Common myeloid progenitor, CD34-positive (primary cell): ENCODE measurements at regions not wholly inside any gene's neighbourhood (a gene's known extent, or its start where the extent isn't known, plus 50 kb on each side); places are given as distances from the start of the nearest gene placed in this dataset.

Source experiments
- CTCF ChIA-PET: fragments of 350-600 bp; sonication (Branson Sonifier 250); formaldehyde crosslinking; loops from one replicate; lab custom pipeline; 2021; ENCODE audit warnings: antibody characterized with exemption; lab: Charles Lee
- POLR2A ChIA-PET: fragments of 350-600 bp; sonication (Branson Sonifier 250); formaldehyde crosslinking; loops from one replicate; lab custom pipeline; 2021; ENCODE audit warnings: antibody characterized with exemption; lab: Charles Lee
- DNase-seq, 3 donors: peaks; one replicate each; pipeline versions ENCODE4 v3.0.0 to v3.0.0-alpha.2; 2013
- H3K27ac ChIP-seq, 2 experiments: 1 replicate in 1 of 2; 2 replicates in 1 of 2; pipeline ENCODE4 v1.7.0; 2013; ENCODE audit warnings: inconsistent platforms in 2 of 2, low read length in 2 of 2, mild to moderate bottlenecking in 2 of 2, low read depth in 1 of 2, moderate library complexity in 1 of 2; ENCODE audit not compliant: severe bottlenecking in 2 of 2, insufficient read depth in 1 of 2, poor library complexity in 1 of 2
- H3K27me3 ChIP-seq, 5 experiments: replicated peaks in 2 of 5; 1 replicate in 3 of 5; 2 replicates in 2 of 5; pipeline versions ENCODE4 v1.6.1 to v1.7.0; 2013; ENCODE audit warnings: low read length in 4 of 5, mild to moderate bottlenecking in 2 of 5, moderate library complexity in 2 of 5, inconsistent platforms in 1 of 5; ENCODE audit not compliant: insufficient read depth in 5 of 5, control insufficient read depth in 4 of 5
- H3K36me3 ChIP-seq, 4 experiments: 1 replicate in 2 of 4; 2 replicates in 2 of 4; pipeline versions ENCODE4 v1.6.1 to v1.7.0; 2013; ENCODE audit warnings: low read length in 3 of 4, control low read depth in 1 of 4, mild to moderate bottlenecking in 1 of 4; ENCODE audit not compliant: control insufficient read depth in 4 of 4, insufficient read depth in 4 of 4
- H3K4me1 ChIP-seq, 4 experiments: 1 replicate in 3 of 4; 2 replicates in 1 of 4; pipeline versions ENCODE4 v1.6.1 to v1.7.1; 2013; ENCODE audit warnings: low read length in 3 of 4, mild to moderate bottlenecking in 3 of 4, control low read depth in 1 of 4, inconsistent platforms in 1 of 4, moderate library complexity in 1 of 4; ENCODE audit not compliant: control insufficient read depth in 4 of 4, insufficient read depth in 4 of 4; ENCODE audit errors: control extremely low read depth in 1 of 4
- H3K4me3 ChIP-seq, 7 experiments: 1 replicate in 4 of 7; 2 replicates in 3 of 7; pipeline versions ENCODE4 v1.5.1 to v1.7.0; 2013; ENCODE audit warnings: mild to moderate bottlenecking in 7 of 7, low read length in 6 of 7, moderate library complexity in 6 of 7, inconsistent platforms in 2 of 7, low read depth in 2 of 7, control low read depth in 1 of 7; ENCODE audit not compliant: insufficient read depth in 4 of 7, control insufficient read depth in 1 of 7; ENCODE audit errors: extremely low read depth in 1 of 7
- H3K9me3 ChIP-seq, 5 experiments: 1 replicate in 4 of 5; 2 replicates in 1 of 5; pipeline versions ENCODE4 v1.6.1 to v1.7.1; 2013; ENCODE audit warnings: low read length in 4 of 5, mild to moderate bottlenecking in 2 of 5, inconsistent platforms in 1 of 5, low read depth in 1 of 5, moderate library complexity in 1 of 5; ENCODE audit not compliant: control insufficient read depth in 4 of 5, insufficient read depth in 2 of 5; ENCODE audit errors: control extremely low read depth in 1 of 5
- WGBS: methylation state at CpG from one replicate; pipeline ENCODE4 v1.1.5; 2013; ENCODE audit not compliant: insufficient coverage; 5-methylcytosine and 5-hydroxymethylcytosine counted together

DNA sequence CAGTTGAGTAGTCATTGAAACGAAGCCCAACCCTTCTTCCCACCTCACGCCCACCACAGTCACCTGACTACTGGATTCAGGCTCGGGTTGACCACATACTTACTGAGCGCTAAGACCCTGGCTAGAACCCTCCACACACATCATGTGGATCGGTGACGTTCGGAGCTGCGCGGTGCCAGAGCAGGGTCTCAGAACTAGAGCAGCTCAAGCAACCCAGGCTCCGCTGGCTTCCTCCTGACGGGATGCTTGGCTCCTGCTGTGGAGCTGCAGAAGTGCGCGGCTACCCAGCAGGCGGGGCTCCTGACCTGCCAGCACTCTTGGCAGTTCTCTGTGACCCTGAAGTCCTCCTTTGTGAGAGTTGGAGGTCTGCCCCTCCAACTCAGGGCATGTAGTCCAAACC is 90.6 kb upstream of the MBOAT2 start:
- Histone ChIP-seq H3K9me3 (no peaks in the 10 kb centered on the region), H3K27me3 (no peaks in the 10 kb centered on the region), H3K4me1 (peaks cover 0 to 11% (median 5%) of the 10 kb centered on the region in 4 experiments), H3K36me3 (no peaks in the 10 kb centered on the region), H3K4me3 (no peak overlapping the region), H3K27ac (no peak overlapping the region)
- 94% methylated on average over 14 of the region's 14 CpGs for WGBS
- ChIA-PET CTCF (no interaction called here), POLR2A (no interaction called here)
- DNase-seq: no peak

DNA sequence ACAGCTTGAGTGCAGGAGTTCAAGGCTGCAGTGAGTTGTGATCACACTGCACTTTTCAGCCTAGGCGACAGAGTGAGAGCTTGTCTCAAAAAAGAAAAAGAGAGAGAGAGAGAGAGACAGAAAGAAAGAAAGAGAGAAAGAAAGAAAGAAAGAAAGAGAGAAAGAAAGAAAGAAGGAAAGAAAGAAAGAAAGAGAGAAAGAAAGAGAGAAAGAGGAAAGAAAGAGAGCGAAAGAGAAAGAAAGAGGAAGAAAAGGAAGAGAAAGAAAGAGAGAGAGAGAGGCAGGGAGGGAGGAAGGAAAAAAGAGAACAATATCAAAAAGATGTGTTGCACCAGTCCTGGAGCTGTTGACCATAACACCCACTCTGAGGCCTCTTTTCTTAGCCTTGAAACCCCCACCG is 89.8 kb upstream of the MBOAT2 start:
- no peak for DNase-seq

DNA sequence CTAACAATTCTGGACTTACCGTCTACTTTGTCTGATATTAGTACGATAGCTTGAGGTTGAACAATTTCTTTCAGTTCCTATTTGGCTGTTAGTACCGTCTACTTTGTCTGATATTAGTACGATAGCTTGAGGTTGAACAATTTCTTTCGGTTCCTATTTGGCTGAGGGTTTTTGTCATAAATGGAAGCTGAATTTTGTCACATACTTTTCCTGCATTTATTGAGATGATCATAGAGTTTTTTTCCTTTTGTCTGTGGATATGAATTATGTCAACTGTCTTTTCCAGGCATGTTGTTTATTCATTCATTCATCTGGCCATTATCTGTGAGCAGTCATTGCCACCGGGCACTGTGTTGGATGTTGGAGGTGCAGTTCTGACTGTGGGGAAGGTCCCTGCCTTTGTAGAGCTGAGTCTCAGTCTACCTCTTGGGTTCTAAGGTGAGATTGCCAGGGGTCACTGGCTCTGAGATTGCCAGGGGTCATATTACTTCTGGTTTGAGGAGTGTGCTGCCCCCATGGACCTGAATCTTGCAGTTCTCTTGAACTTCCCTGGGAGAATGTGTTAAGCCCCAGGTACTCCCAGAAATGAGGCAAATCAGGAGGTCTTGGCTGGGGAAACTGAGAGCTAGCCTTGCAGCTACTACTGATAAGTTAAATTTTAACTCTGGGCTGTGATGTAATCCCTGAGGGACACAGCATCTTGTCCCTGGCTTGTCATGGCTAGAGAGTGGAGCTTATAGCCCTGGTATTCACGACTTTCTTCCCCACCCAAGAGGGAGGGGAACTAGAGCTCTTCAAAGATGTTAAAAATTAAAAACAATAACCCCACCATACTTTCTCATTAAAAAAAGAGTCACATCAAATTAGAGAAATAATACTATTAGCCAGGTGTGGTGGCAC is 89.1 kb upstream of the MBOAT2 start:
- no peak for DNase-seq

More for the DNA sequence above, 89.8 kb upstream of the MBOAT2 start:
- no peaks in the 10 kb centered on the region for H3K9me3 ChIP-seq
- H3K27me3 ChIP-seq: no peaks in the 10 kb centered on the region
- WGBS: 76% methylated on average over 3 of the region's 3 CpGs
- ChIA-PET POLR2A (no interaction called here), CTCF (no interaction called here)
- H3K4me1 ChIP-seq: peaks cover 0 to 11% (median 5%) of the 10 kb centered on the region in 4 experiments
- no peak overlapping the region for H3K27ac ChIP-seq
- no peaks in the 10 kb centered on the region for H3K36me3 ChIP-seq
- H3K4me3 ChIP-seq: no peak overlapping the region

DNA sequence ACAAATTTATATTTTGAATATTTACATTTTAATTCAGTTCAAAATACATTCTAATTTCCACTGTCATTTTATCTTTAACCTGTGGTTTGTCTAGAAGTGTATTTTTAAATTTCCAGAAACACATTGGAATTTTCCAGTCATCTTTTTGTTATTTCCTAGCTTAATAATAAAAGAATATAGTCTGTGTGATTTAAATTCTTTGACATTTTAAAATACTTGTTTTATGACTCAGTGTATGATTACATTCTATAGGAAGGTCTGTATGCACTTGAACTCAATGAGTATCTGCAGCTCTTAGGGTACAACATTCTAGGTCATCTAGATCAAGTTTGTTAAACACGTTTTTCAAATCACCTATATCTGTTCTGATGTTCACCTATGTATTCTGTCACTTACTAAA is 88.3 kb upstream of the MBOAT2 start:
- H3K36me3 ChIP-seq: no peaks in the 10 kb centered on the region
- H3K4me1 ChIP-seq: peaks cover 0 to 11% (median 5%) of the 10 kb centered on the region in 4 experiments
- ChIA-PET POLR2A (no interaction called here), CTCF (interaction anchor here (0.9 kb wide), 1 partner anchor 48 kb away, joined by 3 read pairs; no protein-coding TSS in a partner anchor)
- no peak overlapping the region for H3K27ac ChIP-seq
- H3K9me3 ChIP-seq: no peaks in the 10 kb centered on the region
- no CpG with 5 or more reads among the region's 1 CpG for WGBS
- no peaks in the 10 kb centered on the region for H3K27me3 ChIP-seq
- no peak overlapping the region for H3K4me3 ChIP-seq
- DNase-seq: no peak

More for the DNA sequence above, 89.1 kb upstream of the MBOAT2 start:
- Histone ChIP-seq H3K36me3 (no peaks in the 10 kb centered on the region), H3K4me3 (no peak overlapping the region), H3K27ac (no peak overlapping the region), H3K27me3 (no peaks in the 10 kb centered on the region), H3K9me3 (no peaks in the 10 kb centered on the region), H3K4me1 (peaks cover 0 to 11% (median 5%) of the 10 kb centered on the region in 4 experiments)
- ChIA-PET CTCF (interaction anchor here (0.7 to 0.9 kb wide), 2 partner anchors 47 to 115 kb away, joined by 3 read pairs; no protein-coding TSS in a partner anchor), POLR2A (no interaction called here)
- 96% methylated on average over 6 of the region's 7 CpGs for WGBS

DNA sequence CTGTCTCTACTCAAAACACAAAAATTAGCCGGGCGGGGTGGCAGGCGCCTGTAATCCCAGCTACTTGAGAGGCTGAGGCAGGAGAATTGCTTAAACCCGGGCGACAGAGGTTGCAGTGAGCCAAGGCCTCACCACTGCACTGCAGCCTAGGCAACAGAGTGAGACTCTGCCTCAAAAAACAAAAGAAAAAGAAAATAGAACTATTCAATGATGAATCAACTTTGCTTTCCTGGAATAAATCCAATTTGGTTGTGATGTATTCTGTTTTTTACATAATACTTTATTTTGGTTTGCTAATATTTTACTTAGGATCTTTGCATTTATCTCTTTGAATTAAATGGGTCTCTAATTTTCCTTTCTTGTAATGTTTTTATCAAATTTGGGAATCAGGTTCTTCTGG is 86.3 kb upstream of the MBOAT2 start:
- no peaks in the 10 kb centered on the region for H3K4me1 ChIP-seq
- H3K4me3 ChIP-seq: no peak overlapping the region
- no peak overlapping the region for H3K27ac ChIP-seq
- no peaks in the 10 kb centered on the region for H3K9me3 ChIP-seq
- ChIA-PET POLR2A (no interaction called here), CTCF (no interaction called here)
- H3K27me3 ChIP-seq: no peaks in the 10 kb centered on the region
- 87% methylated on average over 3 of the region's 5 CpGs for WGBS
- H3K36me3 ChIP-seq: no peaks in the 10 kb centered on the region
- DNase-seq: no peak

DNA sequence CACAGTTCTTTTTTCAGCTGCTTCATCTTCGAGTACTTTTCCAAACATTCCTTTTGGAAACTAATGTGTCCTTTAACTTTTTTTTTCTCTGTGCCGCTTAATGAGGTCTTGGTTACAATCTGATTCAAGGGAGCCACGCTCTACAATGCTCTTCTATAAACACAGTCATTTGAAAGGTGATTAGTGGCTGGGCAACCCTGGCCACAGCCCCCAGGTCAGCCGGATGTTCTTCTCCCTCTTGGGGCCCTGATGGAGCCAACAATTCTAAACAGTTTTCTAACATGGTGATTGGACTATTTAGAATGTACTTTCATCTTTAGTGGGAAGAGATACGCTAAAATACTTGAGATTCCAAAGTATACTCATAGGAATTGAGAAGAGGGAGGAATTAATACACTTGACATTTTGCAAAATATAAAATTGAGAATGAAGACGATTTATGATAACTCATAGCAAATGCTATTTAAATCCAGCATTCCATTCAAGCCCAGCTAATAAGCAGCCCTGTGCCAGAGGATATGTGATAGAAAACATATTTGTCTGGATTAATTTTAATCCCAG is 83.7 kb upstream of the MBOAT2 start:
- DNase-seq: no peak
- no peaks in the 10 kb centered on the region for H3K4me1 ChIP-seq
- H3K27ac ChIP-seq: no peak overlapping the region
- 90% methylated on average over 2 of the region's 6 CpGs for WGBS
- H3K27me3 ChIP-seq: no peaks in the 10 kb centered on the region
- ChIA-PET POLR2A (no interaction called here), CTCF (no interaction called here)
- no peak overlapping the region for H3K4me3 ChIP-seq
- H3K36me3 ChIP-seq: no peaks in the 10 kb centered on the region
- H3K9me3 ChIP-seq: peaks cover 0 to 2% (median 0%) of the 10 kb centered on the region in 5 experiments

DNA sequence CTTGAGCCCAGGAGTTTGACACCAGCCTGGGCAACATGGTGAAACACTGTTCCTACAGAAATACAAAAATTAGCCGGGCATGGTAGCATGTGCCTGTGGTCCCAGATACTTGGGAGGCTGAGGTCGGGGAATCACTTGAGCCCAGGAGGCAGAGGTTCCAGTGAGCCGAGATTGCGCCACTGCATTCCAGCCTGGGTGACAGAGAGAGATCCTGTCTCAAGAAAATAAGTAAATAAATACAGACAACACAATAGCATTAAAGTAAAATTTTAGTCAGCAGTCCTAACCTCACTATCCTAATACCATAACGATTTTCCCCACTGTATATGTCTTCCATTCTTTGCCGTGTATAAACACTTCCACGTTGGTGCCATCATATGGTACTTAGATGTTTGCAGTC is 83.0 kb upstream of the MBOAT2 start:
- CTCF ChIA-PET: no interaction called here
- no peak for DNase-seq
- Histone ChIP-seq H3K27me3 (no peaks in the 10 kb centered on the region), H3K4me3 (no peak overlapping the region), H3K36me3 (no peaks in the 10 kb centered on the region), H3K27ac (no peak overlapping the region), H3K4me1 (no peaks in the 10 kb centered on the region), H3K9me3 (peaks cover under 1 to 5% (median 3%) of the 10 kb centered on the region in 5 experiments)
- 100% methylated on average over 3 of the region's 7 CpGs for WGBS
- POLR2A ChIA-PET: no interaction called here
